ENCODE measurements at regions not wholly inside any gene's neighbourhood (a gene's known extent, or its start where the extent isn't known, plus 50 kb on each side); places are given as distances from the start of the nearest gene placed in this dataset.
"Not testable (repeated sequence)": the region's sequence is repeated elsewhere in the genome, so short reads cannot be mapped to it uniquely, and the experiment has no call there.

DNA sequence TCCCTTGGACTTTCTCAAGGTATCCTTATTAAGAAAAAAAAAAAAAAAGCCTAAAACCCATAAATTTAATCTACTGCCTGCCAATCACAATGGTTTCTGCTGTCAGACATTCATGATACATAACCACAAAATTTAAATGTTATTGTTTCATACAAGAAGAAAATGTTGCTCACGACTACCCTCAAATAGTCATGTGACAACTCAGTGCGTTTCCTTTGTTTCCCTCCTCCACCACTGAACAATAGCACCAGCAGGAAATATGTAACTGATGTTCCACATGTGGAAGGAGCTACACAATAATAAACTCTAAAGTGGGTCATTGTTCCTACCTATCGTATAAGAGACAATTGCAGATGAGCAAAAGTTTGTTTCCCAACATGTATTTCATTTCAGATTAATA, 244.1 kb upstream of the EDNRA start:
- intact Hi-C loops (cut with DNase I) = no loop called here
- TF ChIP-seq POLR2A (IDR thresholded peaks at IDR 0.05) (no peak), POLR2AphosphoS5 (IDR thresholded peaks at IDR 0.05) (no peak)
- TF ChIP-seq, protein P1, sequence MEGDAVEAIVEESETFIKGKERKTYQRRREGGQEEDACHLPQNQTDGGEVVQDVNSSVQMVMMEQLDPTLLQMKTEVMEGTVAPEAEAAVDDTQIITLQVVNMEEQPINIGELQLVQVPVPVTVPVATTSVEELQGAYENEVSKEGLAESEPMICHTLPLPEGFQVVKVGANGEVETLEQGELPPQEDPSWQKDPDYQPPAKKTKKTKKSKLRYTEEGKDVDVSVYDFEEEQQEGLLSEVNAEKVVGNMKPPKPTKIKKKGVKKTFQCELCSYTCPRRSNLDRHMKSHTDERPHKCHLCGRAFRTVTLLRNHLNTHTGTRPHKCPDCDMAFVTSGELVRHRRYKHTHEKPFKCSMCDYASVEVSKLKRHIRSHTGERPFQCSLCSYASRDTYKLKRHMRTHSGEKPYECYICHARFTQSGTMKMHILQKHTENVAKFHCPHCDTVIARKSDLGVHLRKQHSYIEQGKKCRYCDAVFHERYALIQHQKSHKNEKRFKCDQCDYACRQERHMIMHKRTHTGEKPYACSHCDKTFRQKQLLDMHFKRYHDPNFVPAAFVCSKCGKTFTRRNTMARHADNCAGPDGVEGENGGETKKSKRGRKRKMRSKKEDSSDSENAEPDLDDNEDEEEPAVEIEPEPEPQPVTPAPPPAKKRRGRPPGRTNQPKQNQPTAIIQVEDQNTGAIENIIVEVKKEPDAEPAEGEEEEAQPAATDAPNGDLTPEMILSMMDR (IDR thresholded peaks at IDR 0.05) = no peak
- WGBS, 2 donors = 62 to 82% methylated on average over 3 of the region's 3 CpGs
- H3K27me3 ChIP-seq = no peaks in the 10 kb centered on the region
- H3K4me3 ChIP-seq = no peak overlapping the region
- no peaks in the 10 kb centered on the region for H3K4me1 ChIP-seq
- no peaks in the 10 kb centered on the region for H3K36me3 ChIP-seq
- no peaks in the 10 kb centered on the region for H3K9me3 ChIP-seq
- DNase-seq = no peak
- H3K27ac ChIP-seq = no peak overlapping the region

DNA sequence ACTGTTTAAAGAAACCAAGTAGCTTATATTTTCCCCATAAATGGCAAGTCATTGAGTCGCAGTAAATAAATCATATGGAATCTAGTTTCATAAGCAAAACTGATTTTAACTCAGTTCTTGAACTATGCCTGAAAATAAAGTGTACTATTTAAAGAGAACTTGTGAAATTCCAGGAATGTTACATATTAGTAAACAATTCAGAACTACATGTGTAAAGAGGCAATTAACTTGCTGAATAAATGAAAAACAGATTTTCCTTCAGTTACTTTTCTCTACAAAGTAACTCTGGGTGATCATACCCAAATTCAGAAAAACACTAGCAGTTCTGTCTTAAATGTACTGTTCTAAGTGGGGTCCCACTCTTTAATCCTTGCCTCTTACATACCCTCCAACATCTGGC, 236.1 kb upstream of the EDNRA start:
- H3K27me3 ChIP-seq = no peaks in the 10 kb centered on the region
- intact Hi-C loops (cut with DNase I) = no loop called here
- 0% methylated on average over 1 of the region's 1 CpG for WGBS, 2 donors
- DNase-seq = no peak
- no peak overlapping the region for H3K27ac ChIP-seq
- H3K36me3 ChIP-seq = no peaks in the 10 kb centered on the region
- TF ChIP-seq EP300 (IDR thresholded peaks at IDR 0.05) (no peak), POLR2AphosphoS5 (IDR thresholded peaks at IDR 0.05) (no peak), POLR2A (IDR thresholded peaks at IDR 0.05) (no peak)
- TF ChIP-seq, protein P1 (IDR thresholded peaks at IDR 0.05) = no peak
- peaks cover 0 to 3% (median 0%) of the 10 kb centered on the region in 4 donors for H3K4me1 ChIP-seq
- no peak overlapping the region for H3K4me3 ChIP-seq
- H3K9me3 ChIP-seq = no peaks in the 10 kb centered on the region

DNA sequence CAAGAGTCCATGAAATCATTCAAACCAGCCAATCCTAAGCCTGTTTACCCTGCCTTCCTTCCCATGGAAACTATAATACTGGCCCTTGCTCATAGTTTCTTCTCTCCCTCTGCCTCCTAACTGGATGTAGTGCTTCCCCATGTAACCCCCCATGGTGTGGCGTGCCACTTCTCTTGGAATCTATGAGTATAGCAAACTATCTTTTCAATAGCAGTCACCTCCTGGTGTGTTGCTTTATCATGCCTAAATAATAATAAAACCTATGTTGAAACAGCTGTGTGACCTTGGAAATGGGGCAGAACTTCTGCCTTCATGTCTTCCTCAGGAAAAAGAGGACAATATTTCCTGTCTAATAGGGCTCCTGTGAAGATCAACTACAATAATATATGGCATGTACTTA, 234.8 kb upstream of the EDNRA start:
- intact Hi-C loops (cut with DNase I) = no loop called here
- TF ChIP-seq, protein P1 (IDR thresholded peaks at IDR 0.05) = no peak
- TF ChIP-seq POLR2AphosphoS5 (IDR thresholded peaks at IDR 0.05) (no peak), POLR2A (IDR thresholded peaks at IDR 0.05) (no peak), EP300 (IDR thresholded peaks at IDR 0.05) (no peak)
- 88 to 99% methylated on average over 1 of the region's 1 CpG for WGBS, 2 donors

DNA sequence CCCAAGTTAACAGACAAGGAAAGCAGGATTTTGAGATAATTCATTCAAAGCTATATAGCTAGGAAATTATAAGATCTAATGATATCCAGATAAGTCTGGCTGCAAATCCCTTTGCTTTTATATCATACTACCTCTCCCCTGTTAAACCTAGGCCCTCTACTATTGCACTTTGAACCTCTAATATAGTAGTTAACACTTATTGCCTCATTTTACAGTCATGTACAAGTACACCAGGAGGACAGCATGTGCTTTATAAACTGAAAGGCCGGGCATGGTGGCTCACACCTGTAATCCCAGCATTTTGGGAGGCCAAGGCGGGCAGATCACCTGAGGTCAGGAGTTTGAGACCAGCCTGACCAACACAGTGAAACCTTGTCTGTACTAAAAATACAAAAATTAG, 234.4 kb upstream of the EDNRA start:
- WGBS, 2 donors = 53 to 84% methylated on average over 2 of the region's 2 CpGs
- H3K27me3 ChIP-seq; intact Hi-C loops (cut with DNase I): not testable (repeated sequence)

More for the DNA sequence above, 234.8 kb upstream of the EDNRA start:
- DNase-seq = no peak
- Histone ChIP-seq H3K4me1 (peaks cover 0 to 3% (median 0%) of the 10 kb centered on the region in 4 donors), H3K36me3 (no peaks in the 10 kb centered on the region), H3K27ac (no peak overlapping the region), H3K4me3 (no peak overlapping the region), H3K9me3 (no peaks in the 10 kb centered on the region), H3K27me3 (no peaks in the 10 kb centered on the region)

DNA sequence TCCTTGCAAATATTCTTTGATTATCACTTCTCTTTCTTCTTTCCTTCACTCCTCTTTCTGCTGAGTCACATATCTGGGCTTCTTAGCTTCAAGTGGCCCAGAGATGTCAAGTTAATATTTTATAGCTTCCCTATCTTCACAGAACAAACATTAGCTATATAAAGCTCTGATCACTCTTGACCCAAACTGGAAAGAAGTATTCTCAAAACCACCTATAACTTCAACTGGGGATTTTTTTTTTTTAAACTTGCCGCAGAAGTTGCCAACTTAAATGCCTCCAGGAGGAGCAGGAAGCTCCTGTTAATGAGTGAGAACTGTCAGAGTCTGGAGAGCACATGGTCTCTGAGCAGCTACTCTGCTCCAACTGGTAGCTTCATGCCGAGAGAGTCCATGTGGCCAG, 233.3 kb upstream of the EDNRA start:
- DNase-seq = no peak
- Histone ChIP-seq H3K4me1 (peaks cover 0 to 3% (median 0%) of the 10 kb centered on the region in 4 donors), H3K27ac (no peak overlapping the region), H3K36me3 (no peaks in the 10 kb centered on the region), H3K27me3 (no peaks in the 10 kb centered on the region), H3K4me3 (no peak overlapping the region), H3K9me3 (no peaks in the 10 kb centered on the region)
- intact Hi-C loops (cut with DNase I) = no loop called here
- TF ChIP-seq POLR2AphosphoS5 (IDR thresholded peaks at IDR 0.05) (no peak), EP300 (IDR thresholded peaks at IDR 0.05) (no peak), POLR2A (IDR thresholded peaks at IDR 0.05) (no peak)
- TF ChIP-seq, protein P1 (IDR thresholded peaks at IDR 0.05) = no peak
- WGBS, 2 donors = 36 to 44% methylated on average over 2 of the region's 2 CpGs

More for the DNA sequence above, 234.4 kb upstream of the EDNRA start:
- not testable (repeated sequence) for H3K4me1 ChIP-seq, H3K4me3 ChIP-seq, H3K27ac ChIP-seq, DNase-seq, H3K9me3 ChIP-seq, H3K36me3 ChIP-seq
